HEK293 (cell line): ENCODE measurements at regions not wholly inside any gene's neighbourhood (a gene's known extent, or its start where the extent isn't known, plus 50 kb on each side); places are given as distances from the start of the nearest gene placed in this dataset.

Source experiments
- CTCF ChIP-seq: fragments of 450-650 bp; formaldehyde crosslinking; IDR thresholded peaks from 2 replicates; pipeline ENCODE4 v1.5.1; 2016; ENCODE audit warnings: missing biosample characterization, missing genetic modification characterization
- PBX3 ChIP-seq: sonication (generic); formaldehyde crosslinking; IDR thresholded peaks from 2 replicates; pipeline ENCODE4 v1.8.1; 2022; ENCODE audit warnings: mild to moderate bottlenecking, moderate library complexity, missing genetic modification reagents
- ZBTB7A ChIP-seq: fragments of 450-650 bp; formaldehyde crosslinking; IDR thresholded peaks from 2 replicates; pipeline ENCODE4 v1.5.1; 2016; ENCODE audit warnings: low read depth, missing biosample characterization, missing genetic modification characterization
- ZNF146 ChIP-seq: fragments of 450-650 bp; formaldehyde crosslinking; IDR thresholded peaks from 2 replicates; pipeline ENCODE4 v1.5.1; 2016; ENCODE audit warnings: missing biosample characterization, missing genetic modification characterization
- ZNF266 ChIP-seq: fragments of 450-650 bp; formaldehyde crosslinking; IDR thresholded peaks from 2 replicates; pipeline ENCODE4 v1.5.1; 2016; ENCODE audit warnings: missing biosample characterization, missing genetic modification characterization, low read depth
- ZNF274 ChIP-seq, 2 experiments: fragments of 200-500 bp in 1 of 2; fragments of 450-650 bp in 1 of 2; sonication (Bioruptor generic) in 1 of 2; formaldehyde crosslinking in 1 of 2; IDR thresholded peaks; 2 replicates each; pipeline versions ENCODE4 v1.5.1 to v1.6.1; 2014 to 2016; ENCODE audit warnings: borderline replicate concordance in 1 of 2, inconsistent platforms in 1 of 2, low read length in 1 of 2, missing biosample characterization in 1 of 2, missing genetic modification characterization in 1 of 2
- ZNF362 ChIP-seq: fragments of 450-650 bp; formaldehyde crosslinking; IDR thresholded peaks from 2 replicates; pipeline ENCODE4 v1.5.1; 2016; ENCODE audit warnings: missing biosample characterization, missing genetic modification characterization
- ZNF391 ChIP-seq: fragments of 450-650 bp; formaldehyde crosslinking; IDR thresholded peaks from 2 replicates; pipeline ENCODE4 v1.5.1; 2016; ENCODE audit warnings: low read depth, missing biosample characterization, missing genetic modification characterization, borderline replicate concordance
- ZNF48 ChIP-seq: fragments of 450-650 bp; formaldehyde crosslinking; IDR thresholded peaks from 2 replicates; pipeline ENCODE4 v1.5.1; 2016; ENCODE audit warnings: missing biosample characterization, missing genetic modification characterization
- ZNF621 ChIP-seq: fragments of 450-650 bp; formaldehyde crosslinking; IDR thresholded peaks from 2 replicates; pipeline ENCODE4 v1.5.1; 2017; ENCODE audit warnings: missing biosample characterization, missing genetic modification characterization
- ZNF747 ChIP-seq: fragments of 450-650 bp; formaldehyde crosslinking; IDR thresholded peaks from 2 replicates; pipeline ENCODE4 v1.5.1; 2016; ENCODE audit warnings: missing biosample characterization, missing genetic modification characterization
- ZNF768 ChIP-seq: fragments of 450-650 bp; formaldehyde crosslinking; IDR thresholded peaks from 2 replicates; pipeline ENCODE4 v1.5.1; 2018; ENCODE audit warnings: missing biosample characterization, mild to moderate bottlenecking, missing genetic modification characterization
- TF ChIP-seq, protein P1 (sequence below): fragments of 450-650 bp; formaldehyde crosslinking; IDR thresholded peaks from 2 replicates; pipeline ENCODE4 v1.5.1; 2016; ENCODE audit warnings: missing biosample characterization, missing genetic modification characterization, low read depth
- TF ChIP-seq, protein P2 (sequence below): fragments of 450-650 bp; formaldehyde crosslinking; IDR thresholded peaks from 2 replicates; pipeline ENCODE4 v1.5.1; 2016; ENCODE audit warnings: missing biosample characterization, missing genetic modification characterization, borderline replicate concordance

DNA sequence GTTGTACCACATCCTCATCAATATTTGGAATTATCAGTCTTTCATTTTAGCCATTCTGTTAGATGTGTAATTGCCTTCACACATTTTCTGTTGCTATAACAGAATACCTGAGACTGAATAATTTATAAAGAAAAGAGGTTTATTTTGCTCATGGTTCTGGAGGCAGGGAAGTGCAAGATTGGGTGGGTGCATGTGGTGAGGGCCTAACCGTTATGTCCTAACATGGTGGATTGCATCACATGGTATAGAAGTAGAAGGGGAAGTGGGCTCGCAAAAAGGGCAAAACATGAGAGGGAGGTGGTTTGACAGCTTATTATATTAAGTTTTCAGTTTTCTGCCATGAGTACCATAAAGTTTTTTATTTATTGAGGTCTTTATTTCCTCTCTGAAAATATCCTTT lies 452.0 kb downstream of the ARL4A start:
- no peak for TF ChIP-seq ZNF362 (tag by site-specific recombination)
- no peak for TF ChIP-seq ZNF768 (tag by site-specific recombination)
- TF ChIP-seq ZNF48 (tag by site-specific recombination): no peak
- TF ChIP-seq ZNF274 (IDR thresholded peaks at IDR 0.05; ENCODE audit: low read length): no peak
- TF ChIP-seq ZNF274 (tag by site-specific recombination; IDR thresholded peaks at IDR 0.05; ENCODE audit: borderline replicate concordance): no peak
- no peak for TF ChIP-seq PBX3 (CRISPR knock-in tag)
- no peak for TF ChIP-seq ZNF266 (tag by site-specific recombination)
- TF ChIP-seq CTCF (tag by site-specific recombination): no peak
- TF ChIP-seq ZBTB7A (tag by site-specific recombination): no peak
- no peak for TF ChIP-seq ZNF391
- TF ChIP-seq ZNF621 (tag by site-specific recombination): no peak
- TF ChIP-seq, protein P1, sequence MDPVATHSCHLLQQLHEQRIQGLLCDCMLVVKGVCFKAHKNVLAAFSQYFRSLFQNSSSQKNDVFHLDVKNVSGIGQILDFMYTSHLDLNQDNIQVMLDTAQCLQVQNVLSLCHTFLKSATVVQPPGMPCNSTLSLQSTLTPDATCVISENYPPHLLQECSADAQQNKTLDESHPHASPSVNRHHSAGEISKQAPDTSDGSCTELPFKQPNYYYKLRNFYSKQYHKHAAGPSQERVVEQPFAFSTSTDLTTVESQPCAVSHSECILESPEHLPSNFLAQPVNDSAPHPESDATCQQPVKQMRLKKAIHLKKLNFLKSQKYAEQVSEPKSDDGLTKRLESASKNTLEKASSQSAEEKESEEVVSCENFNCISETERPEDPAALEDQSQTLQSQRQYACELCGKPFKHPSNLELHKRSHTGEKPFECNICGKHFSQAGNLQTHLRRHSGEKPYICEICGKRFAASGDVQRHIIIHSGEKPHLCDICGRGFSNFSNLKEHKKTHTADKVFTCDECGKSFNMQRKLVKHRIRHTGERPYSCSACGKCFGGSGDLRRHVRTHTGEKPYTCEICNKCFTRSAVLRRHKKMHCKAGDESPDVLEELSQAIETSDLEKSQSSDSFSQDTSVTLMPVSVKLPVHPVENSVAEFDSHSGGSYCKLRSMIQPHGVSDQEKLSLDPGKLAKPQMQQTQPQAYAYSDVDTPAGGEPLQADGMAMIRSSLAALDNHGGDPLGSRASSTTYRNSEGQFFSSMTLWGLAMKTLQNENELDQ (tag by site-specific recombination): no peak
- no peak for TF ChIP-seq ZNF146 (tag by site-specific recombination)
- TF ChIP-seq ZNF747: no peak
- TF ChIP-seq, protein P2, sequence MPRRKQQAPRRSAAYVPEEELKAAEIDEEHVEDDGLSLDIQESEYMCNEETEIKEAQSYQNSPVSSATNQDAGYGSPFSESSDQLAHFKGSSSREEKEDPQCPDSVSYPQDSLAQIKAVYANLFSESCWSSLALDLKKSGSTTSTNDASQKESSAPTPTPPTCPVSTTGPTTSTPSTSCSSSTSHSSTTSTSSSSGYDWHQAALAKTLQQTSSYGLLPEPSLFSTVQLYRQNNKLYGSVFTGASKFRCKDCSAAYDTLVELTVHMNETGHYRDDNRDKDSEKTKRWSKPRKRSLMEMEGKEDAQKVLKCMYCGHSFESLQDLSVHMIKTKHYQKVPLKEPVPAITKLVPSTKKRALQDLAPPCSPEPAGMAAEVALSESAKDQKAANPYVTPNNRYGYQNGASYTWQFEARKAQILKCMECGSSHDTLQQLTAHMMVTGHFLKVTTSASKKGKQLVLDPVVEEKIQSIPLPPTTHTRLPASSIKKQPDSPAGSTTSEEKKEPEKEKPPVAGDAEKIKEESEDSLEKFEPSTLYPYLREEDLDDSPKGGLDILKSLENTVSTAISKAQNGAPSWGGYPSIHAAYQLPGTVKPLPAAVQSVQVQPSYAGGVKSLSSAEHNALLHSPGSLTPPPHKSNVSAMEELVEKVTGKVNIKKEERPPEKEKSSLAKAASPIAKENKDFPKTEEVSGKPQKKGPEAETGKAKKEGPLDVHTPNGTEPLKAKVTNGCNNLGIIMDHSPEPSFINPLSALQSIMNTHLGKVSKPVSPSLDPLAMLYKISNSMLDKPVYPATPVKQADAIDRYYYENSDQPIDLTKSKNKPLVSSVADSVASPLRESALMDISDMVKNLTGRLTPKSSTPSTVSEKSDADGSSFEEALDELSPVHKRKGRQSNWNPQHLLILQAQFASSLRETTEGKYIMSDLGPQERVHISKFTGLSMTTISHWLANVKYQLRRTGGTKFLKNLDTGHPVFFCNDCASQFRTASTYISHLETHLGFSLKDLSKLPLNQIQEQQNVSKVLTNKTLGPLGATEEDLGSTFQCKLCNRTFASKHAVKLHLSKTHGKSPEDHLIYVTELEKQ (tag by site-specific recombination): no peak
